Glutamatergic neuron (in vitro differentiated cells): ENCODE measurements at regions not wholly inside any gene's neighbourhood (a gene's known extent, or its start where the extent isn't known, plus 50 kb on each side); places are given as distances from the start of the nearest gene placed in this dataset.

Source experiments
- DNase-seq: peaks from one replicate; pipeline ENCODE4 v3.0.0; 2022
- H3K27ac Mint-ChIP-seq: one replicate; pipeline ENCODE4 v1.8.0; 2020; ENCODE audit warnings: mild to moderate bottlenecking, mixed read lengths, inconsistent platforms; ENCODE audit not compliant: unreplicated experiment
- H3K27me3 Mint-ChIP-seq: one replicate; pipeline ENCODE4 v1.8.0; 2020; ENCODE audit warnings: mild to moderate bottlenecking, moderate library complexity, mixed read lengths, inconsistent platforms; ENCODE audit not compliant: unreplicated experiment
- H3K36me3 Mint-ChIP-seq: one replicate; pipeline ENCODE4 v1.8.0; 2020; ENCODE audit warnings: mild to moderate bottlenecking, mixed read lengths, inconsistent platforms; ENCODE audit not compliant: unreplicated experiment
- H3K4me1 Mint-ChIP-seq: one replicate; pipeline ENCODE4 v1.8.0; 2020; ENCODE audit warnings: mild to moderate bottlenecking, low read depth, mixed read lengths, inconsistent platforms; ENCODE audit not compliant: unreplicated experiment
- H3K4me3 Mint-ChIP-seq: one replicate; pipeline ENCODE4 v1.8.0; 2020; ENCODE audit warnings: mild to moderate bottlenecking, mixed read lengths, inconsistent platforms; ENCODE audit not compliant: unreplicated experiment
- H3K9me3 Mint-ChIP-seq: one replicate; pipeline ENCODE4 v1.8.0; 2020; ENCODE audit warnings: mild to moderate bottlenecking, moderate library complexity, mixed read lengths, inconsistent platforms; ENCODE audit not compliant: unreplicated experiment
- TF ChIP-seq, protein P1 (sequence below): fragments of 200-600 bp; sonication (generic); IDR thresholded peaks from one replicate; pipeline ENCODE4 v1.5.0; 2021; ENCODE audit not compliant: partially characterized antibody, unreplicated experiment

DNA sequence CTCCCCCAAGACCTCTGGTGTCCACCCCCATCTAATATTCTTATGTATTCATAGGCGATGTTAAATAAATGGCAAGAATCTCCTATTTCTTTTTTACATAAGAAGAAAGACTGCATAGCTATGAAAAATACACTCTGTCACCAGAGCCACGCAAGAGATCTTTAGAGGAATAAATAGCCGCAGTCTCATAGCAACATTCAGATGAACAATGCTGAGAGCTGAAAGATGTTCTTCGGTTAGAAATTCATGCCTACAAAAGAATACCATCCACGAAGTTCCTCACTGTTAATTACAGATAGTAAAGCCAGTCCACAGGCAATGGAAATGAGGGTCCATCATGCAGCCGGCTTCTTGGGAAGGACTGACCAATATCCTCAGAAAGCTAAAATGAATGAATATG lies 76.0 kb upstream of the SOD1 start:
- Mint-ChIP-seq H3K4me3 (no peak overlapping the region), H3K36me3 (no peaks in the 10 kb centered on the region), H3K27me3 (peaks cover 2% of the 10 kb centered on the region), H3K4me1 (peaks cover 11% of the 10 kb centered on the region), H3K9me3 (peaks cover 2% of the 10 kb centered on the region), H3K27ac (peak overlapping the region; percentile 83)
- TF ChIP-seq, protein P1, sequence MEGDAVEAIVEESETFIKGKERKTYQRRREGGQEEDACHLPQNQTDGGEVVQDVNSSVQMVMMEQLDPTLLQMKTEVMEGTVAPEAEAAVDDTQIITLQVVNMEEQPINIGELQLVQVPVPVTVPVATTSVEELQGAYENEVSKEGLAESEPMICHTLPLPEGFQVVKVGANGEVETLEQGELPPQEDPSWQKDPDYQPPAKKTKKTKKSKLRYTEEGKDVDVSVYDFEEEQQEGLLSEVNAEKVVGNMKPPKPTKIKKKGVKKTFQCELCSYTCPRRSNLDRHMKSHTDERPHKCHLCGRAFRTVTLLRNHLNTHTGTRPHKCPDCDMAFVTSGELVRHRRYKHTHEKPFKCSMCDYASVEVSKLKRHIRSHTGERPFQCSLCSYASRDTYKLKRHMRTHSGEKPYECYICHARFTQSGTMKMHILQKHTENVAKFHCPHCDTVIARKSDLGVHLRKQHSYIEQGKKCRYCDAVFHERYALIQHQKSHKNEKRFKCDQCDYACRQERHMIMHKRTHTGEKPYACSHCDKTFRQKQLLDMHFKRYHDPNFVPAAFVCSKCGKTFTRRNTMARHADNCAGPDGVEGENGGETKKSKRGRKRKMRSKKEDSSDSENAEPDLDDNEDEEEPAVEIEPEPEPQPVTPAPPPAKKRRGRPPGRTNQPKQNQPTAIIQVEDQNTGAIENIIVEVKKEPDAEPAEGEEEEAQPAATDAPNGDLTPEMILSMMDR = no peak
- no peak for DNase-seq

DNA sequence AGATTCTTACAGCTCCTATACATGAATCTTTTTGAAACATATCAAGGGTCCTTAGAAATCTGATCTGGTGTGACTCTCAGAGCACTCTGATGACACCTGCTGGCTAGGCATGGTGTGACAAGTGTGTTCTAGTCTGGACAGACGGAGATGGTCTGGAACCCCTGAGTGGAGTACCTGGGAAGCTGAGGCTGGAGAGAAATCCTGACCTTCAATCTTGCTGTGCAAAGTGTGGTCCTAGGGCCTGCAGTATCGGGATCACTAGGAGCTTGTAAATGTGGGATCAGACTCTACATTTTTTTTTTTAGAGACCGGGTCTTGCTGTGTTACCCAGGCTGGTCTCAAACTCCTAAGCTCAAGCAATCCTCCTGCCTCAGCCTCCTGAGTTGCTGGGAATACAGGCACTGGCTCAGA lies 78.6 kb upstream of the SOD1 start:
- DNase-seq = peak; percentile 86
- peaks cover 7% of the 10 kb centered on the region for H3K4me1 Mint-ChIP-seq
- peaks cover 3% of the 10 kb centered on the region for H3K27me3 Mint-ChIP-seq
- no peaks in the 10 kb centered on the region for H3K36me3 Mint-ChIP-seq
- H3K9me3 Mint-ChIP-seq = peaks cover 4% of the 10 kb centered on the region
- TF ChIP-seq, protein P1 = peak; percentile 81
- H3K4me3 Mint-ChIP-seq = no peak overlapping the region
- no peak overlapping the region for H3K27ac Mint-ChIP-seq

DNA sequence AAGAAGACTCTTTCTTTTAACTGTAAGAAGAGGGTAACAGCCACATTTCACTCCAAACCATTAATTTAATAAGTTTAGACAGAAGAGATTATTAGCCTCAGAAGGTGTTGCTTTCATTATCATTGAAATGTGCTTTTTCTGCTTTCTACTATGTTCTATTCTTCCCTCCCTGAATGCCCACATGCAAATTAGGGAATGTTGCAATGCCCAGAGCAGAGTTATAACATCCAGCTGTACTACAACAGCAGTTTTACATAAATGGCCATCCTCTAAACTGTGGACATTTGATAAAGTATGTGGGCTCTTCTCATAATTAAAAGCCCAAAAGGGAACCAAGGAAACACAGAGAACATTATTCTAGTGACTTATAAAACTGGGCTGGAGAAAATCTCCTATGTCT lies 82.2 kb upstream of the SOD1 start:
- DNase-seq = no peak
- Mint-ChIP-seq H3K36me3 (peaks cover 4% of the 10 kb centered on the region), H3K9me3 (peaks cover 4% of the 10 kb centered on the region), H3K27ac (no peak overlapping the region), H3K4me1 (peaks cover under 1% of the 10 kb centered on the region), H3K27me3 (peaks cover 7% of the 10 kb centered on the region), H3K4me3 (no peak overlapping the region)
- TF ChIP-seq, protein P1 = no peak

DNA sequence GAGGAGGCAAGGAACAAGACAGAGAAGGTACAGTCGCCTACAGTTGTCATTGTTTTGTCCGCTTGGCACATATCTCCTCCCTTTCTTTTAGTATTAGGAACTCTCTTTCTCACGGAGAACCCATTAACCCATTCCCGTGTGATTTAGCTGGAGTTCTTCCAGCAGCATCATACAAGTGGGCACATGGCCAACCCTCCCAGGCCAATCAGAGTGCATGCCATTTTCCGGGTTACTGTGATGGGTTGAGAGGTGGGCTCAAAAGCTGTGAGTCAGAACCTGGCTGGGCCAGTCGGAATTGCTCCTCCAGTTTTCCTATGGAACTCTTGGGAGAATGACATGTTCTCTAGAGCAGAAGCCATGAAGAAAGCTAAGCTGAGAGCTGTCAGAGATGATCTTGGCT lies 83.1 kb upstream of the SOD1 start:
- Mint-ChIP-seq H3K27me3 (peaks cover 7% of the 10 kb centered on the region), H3K4me1 (no peaks in the 10 kb centered on the region), H3K9me3 (peaks cover 6% of the 10 kb centered on the region)

DNA sequence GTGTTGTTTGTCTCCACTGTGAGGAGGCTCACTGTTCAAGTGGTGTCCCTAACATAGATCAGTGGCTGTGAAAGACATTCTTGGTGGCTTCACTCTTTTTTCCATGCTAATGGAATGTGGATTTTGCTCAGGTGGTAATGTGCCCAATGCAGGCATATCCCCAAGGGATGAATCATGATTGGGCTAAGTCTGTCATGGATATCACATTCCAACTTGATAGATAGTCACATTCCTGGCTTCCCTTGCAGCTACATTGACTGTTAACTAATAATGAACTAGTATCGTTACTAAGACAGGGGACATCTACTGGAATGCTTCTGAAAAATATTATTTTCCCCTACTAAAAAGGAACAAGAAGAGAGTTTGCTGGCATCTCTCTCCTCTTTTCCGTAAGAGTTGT lies 86.3 kb upstream of the SOD1 start:
- Mint-ChIP-seq H3K4me1 (no peaks in the 10 kb centered on the region), H3K4me3 (no peak overlapping the region), H3K9me3 (peaks cover 4% of the 10 kb centered on the region), H3K27me3 (peaks cover 9% of the 10 kb centered on the region), H3K36me3 (peaks cover 4% of the 10 kb centered on the region), H3K27ac (no peak overlapping the region)
- no peak for DNase-seq
- TF ChIP-seq, protein P1 = no peak

More for the DNA sequence above, 83.1 kb upstream of the SOD1 start:
- Mint-ChIP-seq H3K27ac (no peak overlapping the region), H3K4me3 (no peak overlapping the region), H3K36me3 (peaks cover 4% of the 10 kb centered on the region)
- TF ChIP-seq, protein P1 = no peak
- DNase-seq = no peak
